AG10803 (cell line): ENCODE measurements at regions not wholly inside any gene's neighbourhood (a gene's known extent, or its start where the extent isn't known, plus 50 kb on each side); places are given as distances from the start of the nearest gene placed in this dataset.
A peak's percentile ranks its signal among the peaks of the same experiment; 100 is the strongest.

Experiments
- DNase-seq: peaks from one replicate; pipeline ENCODE4 v3.0.0; 2010; ENCODE audit warnings: low read depth
- H3K4me3 ChIP-seq: 2 replicates; pipeline ENCODE4 v1.5.1; 2011; ENCODE audit warnings: mild to moderate bottlenecking, low read length, control low read depth
- TF ChIP-seq, protein P1 (sequence below): conservative IDR thresholded peaks from 2 replicates; pipeline ENCODE4 v1.5.1; 2011; ENCODE audit warnings: mild to moderate bottlenecking, low read length, control low read depth, inconsistent platforms

DNA sequence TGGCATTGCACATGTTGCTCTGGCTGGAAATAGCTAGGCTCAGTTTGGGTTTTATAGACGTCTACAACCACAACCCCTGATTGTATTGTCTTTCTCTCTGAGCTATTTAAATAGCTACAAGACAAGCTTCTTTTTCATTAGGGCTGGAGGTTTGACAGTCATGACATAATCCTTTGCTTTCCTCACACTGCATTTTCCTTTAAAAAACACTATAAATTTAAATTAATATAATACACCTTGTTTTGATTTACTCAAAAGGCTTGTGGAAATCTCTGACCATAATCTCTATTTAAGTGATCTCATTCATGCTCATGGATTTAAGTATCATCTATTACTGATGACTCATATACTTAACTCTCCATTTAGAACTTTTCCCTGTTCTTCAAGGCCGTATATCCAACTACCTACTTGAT lies 50.4 kb upstream of the PTGFR start:
- peak; percentile 60 for DNase-seq

More for the DNA sequence above, 50.4 kb upstream of the PTGFR start:
- TF ChIP-seq, protein P1, sequence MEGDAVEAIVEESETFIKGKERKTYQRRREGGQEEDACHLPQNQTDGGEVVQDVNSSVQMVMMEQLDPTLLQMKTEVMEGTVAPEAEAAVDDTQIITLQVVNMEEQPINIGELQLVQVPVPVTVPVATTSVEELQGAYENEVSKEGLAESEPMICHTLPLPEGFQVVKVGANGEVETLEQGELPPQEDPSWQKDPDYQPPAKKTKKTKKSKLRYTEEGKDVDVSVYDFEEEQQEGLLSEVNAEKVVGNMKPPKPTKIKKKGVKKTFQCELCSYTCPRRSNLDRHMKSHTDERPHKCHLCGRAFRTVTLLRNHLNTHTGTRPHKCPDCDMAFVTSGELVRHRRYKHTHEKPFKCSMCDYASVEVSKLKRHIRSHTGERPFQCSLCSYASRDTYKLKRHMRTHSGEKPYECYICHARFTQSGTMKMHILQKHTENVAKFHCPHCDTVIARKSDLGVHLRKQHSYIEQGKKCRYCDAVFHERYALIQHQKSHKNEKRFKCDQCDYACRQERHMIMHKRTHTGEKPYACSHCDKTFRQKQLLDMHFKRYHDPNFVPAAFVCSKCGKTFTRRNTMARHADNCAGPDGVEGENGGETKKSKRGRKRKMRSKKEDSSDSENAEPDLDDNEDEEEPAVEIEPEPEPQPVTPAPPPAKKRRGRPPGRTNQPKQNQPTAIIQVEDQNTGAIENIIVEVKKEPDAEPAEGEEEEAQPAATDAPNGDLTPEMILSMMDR = no peak
- no peak overlapping the region for H3K4me3 ChIP-seq
